B cell (primary cell): ENCODE measurements at regions not wholly inside any gene's neighbourhood (a gene's known extent, or its start where the extent isn't known, plus 50 kb on each side); places are given as distances from the start of the nearest gene placed in this dataset.

Source experiments
- ATAC-seq: fragments of 200-7000 bp; cut with Tn5 transposase; one replicate; pipeline ENCODE4 v1.10.0; 2021; ENCODE audit warnings: low read depth, mild to moderate bottlenecking, moderate number of reproducible peaks, moderate library complexity
- CTCF ChIA-PET: fragments of 350-600 bp; sonication (Branson Sonifier 250); formaldehyde crosslinking; loops from one replicate; lab custom pipeline; 2021; ENCODE audit warnings: antibody characterized with exemption, inconsistent platforms; lab: Charles Lee
- POLR2A ChIA-PET: fragments of 350-600 bp; sonication (Branson Sonifier 250); formaldehyde crosslinking; loops from one replicate; lab custom pipeline; 2021; ENCODE audit warnings: antibody characterized with exemption; lab: Charles Lee
- DNase-seq: peaks from one replicate; pipeline ENCODE4 v3.0.0; 2013
- H2AFZ ChIP-seq: 2 replicates; pipeline ENCODE4 v1.6.1; 2012; ENCODE audit warnings: mild to moderate bottlenecking, low read depth, low read length; ENCODE audit not compliant: insufficient read depth, poor library complexity, severe bottlenecking
- H3K27ac ChIP-seq, 2 donors: 1 replicate in 1 of 2; 2 replicates in 1 of 2; pipeline ENCODE4 v1.5.1; 2012 to 2013; ENCODE audit warnings: low read length in 2 of 2, mild to moderate bottlenecking in 2 of 2, moderate library complexity in 1 of 2
- H3K27me3 ChIP-seq, 4 experiments: fragments of 200-600 bp in 1 of 4; sonication (generic) in 1 of 4; replicated peaks in 1 of 4; 1 replicate in 2 of 4; 2 replicates in 2 of 4; pipeline versions ENCODE4 v1.6.1 to v1.7.0; 2013 to 2016; ENCODE audit warnings: low read length in 3 of 4, mild to moderate bottlenecking in 2 of 4, mixed read lengths in 1 of 4, moderate library complexity in 1 of 4; ENCODE audit not compliant: insufficient read depth in 4 of 4, control insufficient read depth in 3 of 4; ENCODE audit errors: control extremely low read depth in 1 of 4
- H3K36me3 ChIP-seq, 2 experiments: replicated peaks in 1 of 2; 1 replicate in 1 of 2; 2 replicates in 1 of 2; pipeline versions ENCODE4 v1.6.1 to v1.7.1; 2013; ENCODE audit warnings: low read length in 1 of 2; ENCODE audit not compliant: insufficient read depth in 2 of 2, control insufficient read depth in 1 of 2; ENCODE audit errors: control extremely low read depth in 1 of 2, extremely low read depth in 1 of 2
- H3K4me1 ChIP-seq, 2 donors: fragments of 200-600 bp in 1 of 2; sonication (generic) in 1 of 2; 1 replicate in 1 of 2; 2 replicates in 1 of 2; pipeline versions ENCODE4 v1.5.1 to v1.6.1; 2013 to 2017; ENCODE audit warnings: low read length in 2 of 2; ENCODE audit not compliant: control insufficient read depth in 2 of 2, insufficient read depth in 2 of 2
- H3K4me2 ChIP-seq: replicated peaks from 2 replicates; pipeline ENCODE3; 2012; ENCODE audit warnings: mild to moderate bottlenecking, low read depth, low read length; ENCODE audit not compliant: poor library complexity, severe bottlenecking
- H3K4me3 ChIP-seq, 5 experiments: fragments of 200-600 bp in 1 of 5; sonication (generic) in 1 of 5; 1 replicate in 3 of 5; 2 replicates in 2 of 5; pipeline versions ENCODE4 v1.5.1 to v1.7.0; 2011 to 2016; ENCODE audit warnings: low read length in 4 of 5, mild to moderate bottlenecking in 4 of 5, low read depth in 2 of 5, control low read depth in 1 of 5, moderate library complexity in 1 of 5; ENCODE audit not compliant: insufficient read depth in 1 of 5; ENCODE audit errors: control extremely low read depth in 1 of 5, extremely low read depth in 1 of 5
- H3K79me2 ChIP-seq: fragments of 200-600 bp; sonication (generic); one replicate; pipeline ENCODE4 v1.6.0; 2016; ENCODE audit warnings: low read length; ENCODE audit not compliant: control insufficient read depth, insufficient read depth
- H3K9ac ChIP-seq: fragments of 200-600 bp; sonication (generic); 2 replicates; pipeline ENCODE4 v1.6.1; 2017; ENCODE audit warnings: mild to moderate bottlenecking, low read length, moderate library complexity
- H3K9me3 ChIP-seq, 3 donors: one replicate each; pipeline versions ENCODE4 v1.6.1 to v1.7.1; 2013; ENCODE audit warnings: low read length in 2 of 3; ENCODE audit not compliant: control insufficient read depth in 2 of 3, insufficient read depth in 1 of 3; ENCODE audit errors: control extremely low read depth in 1 of 3
- H4K20me1 ChIP-seq: 2 replicates; pipeline ENCODE4 v1.6.0; 2012; ENCODE audit warnings: mild to moderate bottlenecking, low read length; ENCODE audit not compliant: insufficient read depth, control insufficient read depth, poor library complexity, severe bottlenecking
- H3K27ac Mint-ChIP-seq: one replicate; pipeline ENCODE4 v1.8.0; 2021; ENCODE audit warnings: mixed read lengths
- H3K27me3 Mint-ChIP-seq: one replicate; pipeline ENCODE4 v1.8.0; 2021; ENCODE audit warnings: mixed read lengths
- H3K4me1 Mint-ChIP-seq: one replicate; pipeline ENCODE4 v1.8.0; 2021; ENCODE audit warnings: mixed read lengths
- H3K4me3 Mint-ChIP-seq: one replicate; pipeline ENCODE4 v1.8.0; 2021; ENCODE audit warnings: mixed read lengths
- H3K9me3 Mint-ChIP-seq: one replicate; pipeline ENCODE4 v1.8.0; 2022; ENCODE audit warnings: mixed read lengths; ENCODE audit not compliant: insufficient read depth
- EZH2 ChIP-seq: IDR thresholded peaks from 2 replicates; pipeline ENCODE4 v1.6.1; 2012; ENCODE audit warnings: borderline replicate concordance, low read depth, mild to moderate bottlenecking, moderate library complexity, low read length; ENCODE audit not compliant: insufficient read depth, poor library complexity, severe bottlenecking
- WGBS: methylation state at CpG from one replicate; pipeline ENCODE4 v1.1.5; 2013; ENCODE audit warnings: missing lambda C conversion rate; ENCODE audit not compliant: insufficient coverage; 5-methylcytosine and 5-hydroxymethylcytosine counted together
- intact Hi-C: fragments of 100-400 bp; cut with micrococcal nuclease; formaldehyde crosslinking; loops from one replicate; pipeline ENCODE4 v1.10.0; 2022
- TF ChIP-seq, protein P1 (sequence below): fragments of 200-600 bp; IDR thresholded peaks from one replicate; pipeline ENCODE4 v1.8.0; 2022; ENCODE audit warnings: antibody characterized with exemption, mild to moderate bottlenecking

GRCh38 chr9:38229504-38230155, 160.6 kb upstream of the SHB start:
- ChIA-PET POLR2A (no interaction called here), CTCF (interaction anchor here (0.6 kb wide), 1 partner anchor 1671 kb away, joined by 3 read pairs; no protein-coding TSS in a partner anchor)
- H3K9me3 Mint-ChIP-seq = no peaks in the 10 kb centered on the region
- H3K36me3 ChIP-seq = no peaks in the 10 kb centered on the region
- H3K4me2 ChIP-seq = no peak overlapping the region
- peaks cover 0 to 15% (median 3%) of the 10 kb centered on the region in 4 experiments for H3K27me3 ChIP-seq
- H3K4me1 Mint-ChIP-seq = peaks cover 13% of the 10 kb centered on the region
- H3K27ac ChIP-seq = no peak overlapping the region
- no peaks in the 10 kb centered on the region for H3K79me2 ChIP-seq
- H3K4me3 Mint-ChIP-seq = no peak overlapping the region
- no peaks in the 10 kb centered on the region for H4K20me1 ChIP-seq
- intact Hi-C loops = loop anchor here (10.0 kb wide), 1 partner anchor 55 kb away; no protein-coding TSS in a partner anchor
- H3K9ac ChIP-seq = no peak overlapping the region
- peaks cover 51% of the 10 kb centered on the region for H3K27me3 Mint-ChIP-seq
- no peak overlapping the region for H3K27ac Mint-ChIP-seq
- TF ChIP-seq, protein P1, sequence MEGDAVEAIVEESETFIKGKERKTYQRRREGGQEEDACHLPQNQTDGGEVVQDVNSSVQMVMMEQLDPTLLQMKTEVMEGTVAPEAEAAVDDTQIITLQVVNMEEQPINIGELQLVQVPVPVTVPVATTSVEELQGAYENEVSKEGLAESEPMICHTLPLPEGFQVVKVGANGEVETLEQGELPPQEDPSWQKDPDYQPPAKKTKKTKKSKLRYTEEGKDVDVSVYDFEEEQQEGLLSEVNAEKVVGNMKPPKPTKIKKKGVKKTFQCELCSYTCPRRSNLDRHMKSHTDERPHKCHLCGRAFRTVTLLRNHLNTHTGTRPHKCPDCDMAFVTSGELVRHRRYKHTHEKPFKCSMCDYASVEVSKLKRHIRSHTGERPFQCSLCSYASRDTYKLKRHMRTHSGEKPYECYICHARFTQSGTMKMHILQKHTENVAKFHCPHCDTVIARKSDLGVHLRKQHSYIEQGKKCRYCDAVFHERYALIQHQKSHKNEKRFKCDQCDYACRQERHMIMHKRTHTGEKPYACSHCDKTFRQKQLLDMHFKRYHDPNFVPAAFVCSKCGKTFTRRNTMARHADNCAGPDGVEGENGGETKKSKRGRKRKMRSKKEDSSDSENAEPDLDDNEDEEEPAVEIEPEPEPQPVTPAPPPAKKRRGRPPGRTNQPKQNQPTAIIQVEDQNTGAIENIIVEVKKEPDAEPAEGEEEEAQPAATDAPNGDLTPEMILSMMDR = no peak
- TF ChIP-seq EZH2 = no peak
- H3K4me3 ChIP-seq = no peak overlapping the region
- 89% methylated on average over 10 of the region's 13 CpGs for WGBS
- ATAC-seq (no peak), DNase-seq (no peak)
- H3K4me1 ChIP-seq = peaks cover 3 to 11% of the 10 kb centered on the region in 2 donors
- no peak overlapping the region for H2AFZ ChIP-seq
- no peaks in the 10 kb centered on the region for H3K9me3 ChIP-seq

DNA sequence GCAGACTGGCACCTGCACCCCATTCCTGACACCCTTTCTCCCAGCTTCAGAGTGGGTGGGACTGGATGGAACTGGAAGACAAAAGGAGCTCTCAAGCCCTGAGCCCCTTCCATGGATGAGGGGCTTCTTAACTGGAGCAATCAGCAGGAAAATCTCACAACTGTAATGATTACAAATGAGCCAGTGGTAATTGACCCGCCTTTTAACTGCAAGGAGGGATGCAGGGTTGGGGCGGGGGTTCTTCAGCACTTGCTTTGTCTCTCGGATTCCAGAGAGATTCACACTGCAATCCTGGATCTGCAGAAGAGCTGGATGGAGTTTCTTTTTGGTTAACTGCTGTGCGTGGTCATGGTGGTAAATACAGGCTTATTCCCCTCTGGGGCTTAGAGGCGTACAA, 160.1 kb upstream of the SHB start:
- Histone ChIP-seq H3K27me3 (peaks cover 0 to 15% (median 3%) of the 10 kb centered on the region in 4 experiments), H2AFZ (no peak overlapping the region), H4K20me1 (no peaks in the 10 kb centered on the region), H3K4me2 (no peak overlapping the region), H3K4me1 (peaks cover 3 to 11% of the 10 kb centered on the region in 2 donors), H3K79me2 (no peaks in the 10 kb centered on the region), H3K36me3 (no peaks in the 10 kb centered on the region), H3K4me3 (no peak overlapping the region), H3K27ac (no peak overlapping the region), H3K9me3 (no peaks in the 10 kb centered on the region), H3K9ac (no peak overlapping the region)
- intact Hi-C loops = loop anchor here (10.0 kb wide), 1 partner anchor 54 kb away; no protein-coding TSS in a partner anchor
- no peaks in the 10 kb centered on the region for H3K9me3 Mint-ChIP-seq
- ChIA-PET CTCF (no interaction called here), POLR2A (no interaction called here)
- DNase-seq (no peak), ATAC-seq (no peak)
- H3K4me3 Mint-ChIP-seq = no peak overlapping the region
- peaks cover 56% of the 10 kb centered on the region for H3K27me3 Mint-ChIP-seq
- no peak overlapping the region for H3K27ac Mint-ChIP-seq
- TF ChIP-seq, protein P1 = no peak
- TF ChIP-seq EZH2 = no peak
- WGBS = 92% methylated on average over 3 of the region's 5 CpGs
- peaks cover 13% of the 10 kb centered on the region for H3K4me1 Mint-ChIP-seq
